HEK293 (cell line): ENCODE measurements at regions not wholly inside any gene's neighbourhood (a gene's known extent, or its start where the extent isn't known, plus 50 kb on each side); places are given as distances from the start of the nearest gene placed in this dataset.

ENCODE experiments used
- CTCF ChIP-seq: fragments of 450-650 bp; formaldehyde crosslinking; IDR thresholded peaks from 2 replicates; pipeline ENCODE4 v1.5.1; 2016; ENCODE audit warnings: missing biosample characterization, missing genetic modification characterization
- RBAK ChIP-seq: fragments of 450-650 bp; formaldehyde crosslinking; IDR thresholded peaks from 2 replicates; pipeline ENCODE4 v1.5.1; 2016; ENCODE audit warnings: missing biosample characterization, missing genetic modification characterization
- SCRT1 ChIP-seq: fragments of 450-650 bp; formaldehyde crosslinking; IDR thresholded peaks from 2 replicates; pipeline ENCODE4 v1.5.1; 2016; ENCODE audit warnings: missing biosample characterization, missing genetic modification characterization, borderline replicate concordance
- SCRT2 ChIP-seq: fragments of 450-650 bp; formaldehyde crosslinking; IDR thresholded peaks from 2 replicates; pipeline ENCODE4 v1.5.1; 2016; ENCODE audit warnings: missing biosample characterization, missing genetic modification characterization
- ZNF184 ChIP-seq: fragments of 450-650 bp; IDR thresholded peaks from 2 replicates; pipeline ENCODE4 v1.5.1; 2018; ENCODE audit warnings: missing biosample characterization, mild to moderate bottlenecking, missing genetic modification characterization
- ZNF23 ChIP-seq: fragments of 450-650 bp; formaldehyde crosslinking; IDR thresholded peaks from 2 replicates; pipeline ENCODE4 v1.5.1; 2016; ENCODE audit warnings: missing biosample characterization, missing genetic modification characterization, borderline replicate concordance
- ZNF510 ChIP-seq: fragments of 450-650 bp; formaldehyde crosslinking; IDR thresholded peaks from 2 replicates; pipeline ENCODE4 v1.5.1; 2018; ENCODE audit warnings: mild to moderate bottlenecking, missing genetic modification characterization, missing biosample characterization; ENCODE audit not compliant: insufficient replicate concordance
- ZNF610 ChIP-seq: fragments of 450-650 bp; formaldehyde crosslinking; IDR thresholded peaks from 2 replicates; pipeline ENCODE4 v1.5.1; 2016; ENCODE audit warnings: missing biosample characterization, missing genetic modification characterization, borderline replicate concordance
- ZNF704 ChIP-seq: fragments of 450-650 bp; formaldehyde crosslinking; IDR thresholded peaks from 2 replicates; pipeline ENCODE4 v1.5.1; 2016; ENCODE audit warnings: missing biosample characterization, missing genetic modification characterization

- no peak for TF ChIP-seq SCRT1 (tag by site-specific recombination)
- no peak for TF ChIP-seq SCRT2 (tag by site-specific recombination)
- TF ChIP-seq RBAK (tag by site-specific recombination): no peak
- TF ChIP-seq ZNF184 (tag by site-specific recombination): no peak
- no peak for TF ChIP-seq ZNF610 (tag by site-specific recombination)
- no peak for TF ChIP-seq ZNF704
- TF ChIP-seq CTCF (tag by site-specific recombination): no peak
- no peak for TF ChIP-seq ZNF23 (tag by site-specific recombination)
- no peak for TF ChIP-seq ZNF510
These were observed 440.2 kb downstream of the FUT8 start for GRCh38 chr14:65852689-65853088.
